Astrocyte (in vitro differentiated cells and primary cell): ENCODE measurements at regions not wholly inside any gene's neighbourhood (a gene's known extent, or its start where the extent isn't known, plus 50 kb on each side); places are given as distances from the start of the nearest gene placed in this dataset.

Experiments
- CTCF ChIP-seq: IDR thresholded peaks from 2 replicates; pipeline ENCODE4 v1.5.1; 2011; ENCODE audit warnings: low read depth, mild to moderate bottlenecking, inconsistent platforms, low read length, moderate library complexity; ENCODE audit not compliant: insufficient read depth
- EZH2 ChIP-seq: IDR thresholded peaks from 2 replicates; pipeline ENCODE4 v1.6.1; 2012; ENCODE audit warnings: mild to moderate bottlenecking, low read length, inconsistent platforms; ENCODE audit not compliant: insufficient read depth

- no peak for TF ChIP-seq CTCF
- TF ChIP-seq EZH2 = no peak
These were observed 187.8 kb downstream of the SHOX2 start for GRCh38 chr3:157918402-157918801.
